IPS-18c (cell line): ENCODE measurements at regions not wholly inside any gene's neighbourhood (a gene's known extent, or its start where the extent isn't known, plus 50 kb on each side); places are given as distances from the start of the nearest gene placed in this dataset.

Experiments
- H3K4me3 ChIP-seq: 2 replicates; pipeline ENCODE4 v1.7.0; 2013; ENCODE audit warnings: low read depth, mild to moderate bottlenecking, low read length, moderate library complexity; ENCODE audit not compliant: insufficient read depth
- H3K9me3 ChIP-seq: one replicate; pipeline ENCODE4 v1.6.1; 2013; ENCODE audit warnings: mild to moderate bottlenecking, low read length, moderate library complexity; ENCODE audit not compliant: control insufficient read depth, insufficient read depth

GRCh38 chr16:79288066-79288465 lies 312.5 kb downstream of the MAF start:
- H3K4me3 ChIP-seq = no peak overlapping the region
- no peaks in the 10 kb centered on the region for H3K9me3 ChIP-seq

GRCh38 chr16:79287424-79287917 lies 313.1 kb downstream of the MAF start:
- H3K9me3 ChIP-seq = no peaks in the 10 kb centered on the region

GRCh38 chr16:79286646-79287423 lies 313.7 kb downstream of the MAF start:
- no peak overlapping the region for H3K4me3 ChIP-seq
- no peaks in the 10 kb centered on the region for H3K9me3 ChIP-seq

More at GRCh38 chr16:79287424-79287917, 313.1 kb downstream of the MAF start:
- H3K4me3 ChIP-seq = no peak overlapping the region

GRCh38 chr16:79284766-79285165 lies 315.8 kb downstream of the MAF start:
- no peak overlapping the region for H3K4me3 ChIP-seq
- H3K9me3 ChIP-seq = no peaks in the 10 kb centered on the region

DNA sequence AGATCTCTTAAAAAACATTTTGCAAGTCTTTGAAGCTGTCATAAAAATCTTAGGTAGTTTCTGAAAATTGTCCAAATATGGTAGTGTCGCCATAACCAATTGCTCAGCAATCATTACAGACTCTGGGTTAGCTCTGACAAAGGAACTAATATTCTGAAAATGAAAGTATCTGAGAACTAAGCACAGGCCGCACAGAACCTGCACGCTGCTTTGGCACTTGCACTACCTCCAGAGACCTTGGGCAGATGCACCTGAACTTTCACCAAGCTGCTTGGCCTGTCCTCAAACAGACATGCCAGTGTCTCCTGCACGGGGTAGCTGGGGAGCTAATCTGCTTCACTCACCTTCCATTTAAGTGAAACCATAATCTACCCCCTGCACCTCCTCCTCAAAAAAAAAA lies 317.0 kb downstream of the MAF start:
- Histone ChIP-seq H3K9me3 (no peaks in the 10 kb centered on the region), H3K4me3 (no peak overlapping the region)

- H3K9me3 ChIP-seq = no peaks in the 10 kb centered on the region
- no peak overlapping the region for H3K4me3 ChIP-seq
Measured at GRCh38 chr16:79282806-79283205, 317.7 kb downstream of the MAF start.

DNA sequence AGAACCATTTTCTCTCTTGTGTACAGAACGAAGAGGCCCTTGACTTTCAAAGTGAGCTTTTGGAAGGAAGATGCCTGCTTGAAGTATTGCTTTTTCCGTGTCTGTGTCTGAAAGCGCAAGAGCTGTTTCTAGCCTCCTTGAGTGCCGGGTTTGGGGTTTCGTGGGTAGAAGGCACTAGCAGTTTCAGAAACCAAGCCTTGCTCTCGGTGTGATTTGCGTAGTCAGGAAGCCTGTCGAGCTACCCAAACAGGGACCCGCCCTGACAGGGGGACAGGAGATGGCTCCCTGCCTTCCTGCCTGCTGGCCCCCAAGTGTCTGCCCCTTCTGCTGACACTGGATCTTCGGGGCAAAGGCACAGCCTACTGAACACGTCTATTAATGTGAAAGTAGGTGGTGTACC lies 322.0 kb downstream of the MAF start:
- Histone ChIP-seq H3K9me3 (no peaks in the 10 kb centered on the region), H3K4me3 (no peak overlapping the region)

- Histone ChIP-seq H3K9me3 (no peaks in the 10 kb centered on the region), H3K4me3 (no peak overlapping the region)
Measured at GRCh38 chr16:79276501-79276900, 324.0 kb downstream of the MAF start.

- H3K4me3 ChIP-seq = no peak overlapping the region
- no peaks in the 10 kb centered on the region for H3K9me3 ChIP-seq
Measured at GRCh38 chr16:79274264-79274663, 326.3 kb downstream of the MAF start.

DNA sequence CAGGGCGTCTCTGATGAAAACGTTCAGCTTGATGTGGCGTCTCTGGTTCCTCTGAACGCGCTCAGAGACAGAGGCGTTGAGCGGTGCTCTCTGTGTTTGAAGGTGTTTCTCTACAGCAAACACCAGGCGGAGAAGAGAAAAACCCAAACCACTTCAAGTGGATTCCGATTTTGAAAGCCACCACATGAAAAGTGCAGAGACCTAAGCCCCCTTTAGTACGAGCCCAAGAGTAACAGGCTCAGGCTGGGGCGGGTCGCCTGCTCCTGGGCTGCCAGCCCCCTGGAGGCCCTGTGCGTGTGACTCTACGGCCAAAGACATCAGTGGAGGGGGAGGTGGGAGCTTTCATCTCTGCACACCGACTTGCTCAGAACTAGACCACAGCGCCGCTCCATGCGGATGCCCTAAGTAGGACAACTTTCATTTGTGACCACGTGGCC lies 328.4 kb downstream of the MAF start:
- Histone ChIP-seq H3K4me3 (no peak overlapping the region), H3K9me3 (no peaks in the 10 kb centered on the region)

GRCh38 chr16:79271583-79271982 lies 329.0 kb downstream of the MAF start:
- Histone ChIP-seq H3K4me3 (no peak overlapping the region), H3K9me3 (no peaks in the 10 kb centered on the region)

- Histone ChIP-seq H3K9me3 (no peaks in the 10 kb centered on the region), H3K4me3 (no peak overlapping the region)
Measured at GRCh38 chr16:79270011-79270410, 330.5 kb downstream of the MAF start.

GRCh38 chr16:79269211-79269863 lies 331.2 kb downstream of the MAF start:
- Histone ChIP-seq H3K9me3 (no peaks in the 10 kb centered on the region), H3K4me3 (no peak overlapping the region)

DNA sequence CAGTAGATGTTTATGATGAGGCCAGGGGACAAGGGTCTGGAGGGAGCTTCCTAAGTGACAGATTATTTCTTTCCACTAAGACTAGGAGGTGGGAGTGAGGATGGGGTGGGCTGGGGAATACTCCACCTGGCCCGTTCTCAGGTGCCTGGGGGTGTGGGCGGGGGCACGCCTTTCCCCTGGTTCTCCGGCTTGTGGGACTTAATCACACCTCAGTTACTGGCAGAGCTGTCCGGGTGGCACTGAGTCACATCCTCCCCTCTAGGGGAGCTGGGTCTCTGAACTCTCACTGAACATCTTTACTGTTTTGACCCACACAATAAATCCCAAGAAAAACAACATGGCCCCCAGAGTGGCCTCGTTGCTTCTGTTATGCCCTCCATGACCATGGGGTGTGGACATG lies 332.8 kb downstream of the MAF start:
- H3K4me3 ChIP-seq = no peak overlapping the region
- H3K9me3 ChIP-seq = no peaks in the 10 kb centered on the region

DNA sequence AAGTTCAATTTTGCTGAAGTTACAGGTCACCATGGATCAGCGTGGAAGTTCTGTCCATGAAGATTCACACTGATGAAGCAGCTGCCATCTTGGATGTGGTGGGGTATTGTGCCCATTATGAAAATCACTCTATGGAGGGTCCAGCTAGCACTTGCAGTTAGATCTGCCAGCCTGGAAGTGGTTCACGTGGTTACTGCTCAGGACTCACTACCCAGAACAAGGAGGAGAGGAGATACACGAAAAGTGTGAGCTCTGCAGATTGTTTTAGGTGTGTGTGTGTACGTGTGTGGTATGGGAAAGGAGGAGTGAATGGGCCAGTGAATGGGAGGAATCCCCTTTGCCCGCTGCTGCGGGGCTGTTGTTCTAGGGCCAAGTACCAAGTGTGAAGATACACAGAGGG lies 333.4 kb downstream of the MAF start:
- H3K9me3 ChIP-seq = no peaks in the 10 kb centered on the region
- no peak overlapping the region for H3K4me3 ChIP-seq

DNA sequence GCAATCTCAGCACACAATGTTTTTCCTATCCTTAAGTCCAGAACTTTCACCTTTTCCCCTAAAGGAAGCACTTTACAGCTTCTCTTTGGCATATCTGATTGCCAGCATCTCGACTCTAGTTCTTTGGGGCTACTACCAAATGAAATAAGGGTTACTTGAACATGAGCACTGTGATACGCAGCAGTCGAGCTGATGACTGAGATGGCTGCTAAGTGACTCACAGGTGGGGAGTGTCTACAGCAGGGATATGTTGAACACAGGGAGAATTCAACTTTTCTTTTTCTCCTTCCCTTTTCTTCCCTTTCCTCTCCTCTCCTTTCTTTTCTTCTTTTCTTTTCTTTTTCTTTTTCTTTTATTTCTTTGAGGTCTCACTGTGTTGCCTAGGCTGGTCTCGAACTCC lies 334.8 kb downstream of the MAF start:
- H3K4me3 ChIP-seq = no peak overlapping the region

GRCh38 chr16:79265196-79265595 lies 335.3 kb downstream of the MAF start:
- Histone ChIP-seq H3K9me3 (no peaks in the 10 kb centered on the region), H3K4me3 (no peak overlapping the region)

More for the DNA sequence above, 334.8 kb downstream of the MAF start:
- H3K9me3 ChIP-seq = no peaks in the 10 kb centered on the region
